Spinal cord (tissue), 9 donors: ENCODE measurements at regions not wholly inside any gene's neighbourhood (a gene's known extent, or its start where the extent isn't known, plus 50 kb on each side); places are given as distances from the start of the nearest gene placed in this dataset.

Experiments
- DNase-seq, 6 donors: peaks; one replicate each; pipeline versions ENCODE4 v3.0.0 to v3.0.0-alpha.2; 2013 to 2015; ENCODE audit warnings: low spot score in 6 of 6, low read depth in 4 of 6
- H3K27ac ChIP-seq: one replicate; pipeline ENCODE4 v1.5.1; 2013; ENCODE audit warnings: low read depth, low read length, control low read depth
- H3K27me3 ChIP-seq: one replicate; pipeline ENCODE4 v1.6.1; 2013; ENCODE audit warnings: low read length; ENCODE audit not compliant: control insufficient read depth, insufficient read depth
- H3K36me3 ChIP-seq: one replicate; pipeline ENCODE4 v1.6.1; 2013; ENCODE audit warnings: low read length; ENCODE audit not compliant: control insufficient read depth, insufficient read depth
- H3K4me1 ChIP-seq: one replicate; pipeline ENCODE4 v1.6.1; 2013; ENCODE audit warnings: low read length; ENCODE audit not compliant: control insufficient read depth, insufficient read depth
- H3K4me3 ChIP-seq: one replicate; pipeline ENCODE4 v1.5.1; 2013; ENCODE audit warnings: low read depth, low read length, control low read depth
- H3K9me3 ChIP-seq: one replicate; pipeline ENCODE4 v1.6.1; 2013; ENCODE audit warnings: low read length; ENCODE audit not compliant: control insufficient read depth, insufficient read depth
- WGBS: methylation state at CpG from one replicate; pipeline ENCODE4 v1.1.5; 2013; ENCODE audit warnings: missing lambda C conversion rate; ENCODE audit not compliant: insufficient coverage; 5-methylcytosine and 5-hydroxymethylcytosine counted together
- donor health status: healthy.

DNA sequence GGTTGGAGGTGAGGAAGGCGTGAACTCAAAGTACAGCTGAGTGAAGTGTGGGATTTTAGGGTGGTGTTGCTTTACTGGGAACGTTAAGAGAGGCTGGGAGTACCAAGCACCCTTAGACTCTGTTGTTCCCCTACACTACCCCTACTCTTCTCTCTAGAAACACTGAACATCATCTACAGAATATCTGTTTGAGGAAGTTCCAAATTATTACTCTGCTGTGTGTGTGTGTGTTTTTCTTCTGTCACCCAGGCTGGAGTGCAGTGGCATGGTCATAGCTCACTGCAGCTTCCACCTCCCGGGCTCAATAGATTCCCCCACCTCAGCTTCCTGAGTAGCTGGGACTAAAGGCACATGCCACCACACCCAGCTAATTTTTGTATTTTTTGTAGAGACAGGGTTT, 76.7 kb upstream of the AP1S2 start:
- DNase-seq, result no peak
- Histone ChIP-seq H3K27ac (no peak overlapping the region), H3K4me3 (no peak overlapping the region), H3K36me3 (no peaks in the 10 kb centered on the region), H3K9me3 (no peaks in the 10 kb centered on the region), H3K4me1 (no peaks in the 10 kb centered on the region), H3K27me3 (peaks cover 32% of the 10 kb centered on the region)
- WGBS, result 80% methylated on average over 1 of the region's 3 CpGs

GRCh38 chrX:15930585-15930984, 76.0 kb upstream of the AP1S2 start:
- Histone ChIP-seq H3K4me1 (no peaks in the 10 kb centered on the region), H3K9me3 (no peaks in the 10 kb centered on the region), H3K36me3 (no peaks in the 10 kb centered on the region), H3K27ac (no peak overlapping the region), H3K27me3 (peaks cover 32% of the 10 kb centered on the region), H3K4me3 (no peak overlapping the region)
- peak in 2 of 6 donors; percentile 19 to 74 for DNase-seq
- no CpG with 5 or more reads among the region's 5 CpGs for WGBS

- H3K36me3 ChIP-seq, result no peaks in the 10 kb centered on the region
- DNase-seq, result no peak
- no peak overlapping the region for H3K4me3 ChIP-seq
- H3K9me3 ChIP-seq, result no peaks in the 10 kb centered on the region
- peaks cover 32% of the 10 kb centered on the region for H3K27me3 ChIP-seq
- WGBS, result 78% methylated on average over 1 of the region's 2 CpGs
- no peak overlapping the region for H3K27ac ChIP-seq
- no peaks in the 10 kb centered on the region for H3K4me1 ChIP-seq
These were observed 74.6 kb upstream of the AP1S2 start for GRCh38 chrX:15929194-15929593.

- no peaks in the 10 kb centered on the region for H3K4me1 ChIP-seq
- H3K27ac ChIP-seq, result no peak overlapping the region
- 75% methylated on average over 1 of the region's 1 CpG for WGBS
- no peak for DNase-seq
- no peaks in the 10 kb centered on the region for H3K9me3 ChIP-seq
- no peaks in the 10 kb centered on the region for H3K36me3 ChIP-seq
- H3K4me3 ChIP-seq, result no peak overlapping the region
- peaks cover 28% of the 10 kb centered on the region for H3K27me3 ChIP-seq
These were observed 72.0 kb upstream of the AP1S2 start for GRCh38 chrX:15926622-15927021.

- no CpG with 5 or more reads among the region's 1 CpG for WGBS
- Histone ChIP-seq H3K4me3 (no peak overlapping the region), H3K36me3 (no peaks in the 10 kb centered on the region), H3K4me1 (no peaks in the 10 kb centered on the region), H3K27me3 (peaks cover 19% of the 10 kb centered on the region), H3K27ac (no peak overlapping the region), H3K9me3 (no peaks in the 10 kb centered on the region)
- no peak for DNase-seq
These were observed 63.4 kb upstream of the AP1S2 start for GRCh38 chrX:15918003-15918402.

GRCh38 chrX:15916704-15917084, 62.1 kb upstream of the AP1S2 start:
- H3K4me1 ChIP-seq, result no peaks in the 10 kb centered on the region
- WGBS, result 33% methylated on average over 2 of the region's 4 CpGs
- H3K27me3 ChIP-seq, result peaks cover 20% of the 10 kb centered on the region
- H3K4me3 ChIP-seq, result no peak overlapping the region
- H3K9me3 ChIP-seq, result no peaks in the 10 kb centered on the region
- no peak for DNase-seq
- no peak overlapping the region for H3K27ac ChIP-seq
- H3K36me3 ChIP-seq, result no peaks in the 10 kb centered on the region

DNA sequence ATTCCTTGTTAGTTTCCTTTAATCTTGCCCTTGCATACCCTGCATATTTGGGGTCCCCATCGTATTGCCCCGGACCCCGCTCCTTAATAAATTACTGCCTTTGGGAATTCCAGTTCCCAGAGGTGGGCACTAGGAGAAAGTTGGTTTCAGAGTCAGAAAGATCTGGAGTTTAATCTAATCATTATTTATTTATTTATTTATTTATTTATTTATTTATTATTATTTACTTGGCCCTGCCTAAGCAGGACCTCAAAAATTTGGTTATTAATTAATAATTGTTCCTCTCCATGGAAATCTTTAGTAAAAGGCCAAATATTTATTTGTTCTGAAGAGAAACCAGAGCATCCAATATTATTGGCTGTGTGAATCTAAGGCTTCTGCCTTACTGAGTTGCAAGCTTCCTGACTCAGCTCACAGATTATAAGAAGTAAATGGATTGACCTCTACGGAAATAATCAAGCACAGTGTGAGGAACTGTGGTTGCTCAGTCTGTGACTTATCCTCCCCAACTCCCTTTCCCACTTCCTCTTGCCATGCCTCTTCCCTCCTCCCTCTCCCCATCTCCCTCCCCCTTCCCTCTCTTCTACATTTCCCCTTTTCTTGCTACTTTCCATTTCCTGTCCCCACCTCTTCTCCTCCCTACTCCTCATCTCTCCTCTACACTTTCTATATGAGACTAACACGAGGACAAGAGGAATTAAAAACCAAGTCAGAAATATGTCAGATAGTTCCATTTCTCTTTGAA, 61.5 kb upstream of the AP1S2 start:
- peaks cover 21% of the 10 kb centered on the region for H3K27me3 ChIP-seq
- 30% methylated on average over 2 of the region's 5 CpGs for WGBS

DNA sequence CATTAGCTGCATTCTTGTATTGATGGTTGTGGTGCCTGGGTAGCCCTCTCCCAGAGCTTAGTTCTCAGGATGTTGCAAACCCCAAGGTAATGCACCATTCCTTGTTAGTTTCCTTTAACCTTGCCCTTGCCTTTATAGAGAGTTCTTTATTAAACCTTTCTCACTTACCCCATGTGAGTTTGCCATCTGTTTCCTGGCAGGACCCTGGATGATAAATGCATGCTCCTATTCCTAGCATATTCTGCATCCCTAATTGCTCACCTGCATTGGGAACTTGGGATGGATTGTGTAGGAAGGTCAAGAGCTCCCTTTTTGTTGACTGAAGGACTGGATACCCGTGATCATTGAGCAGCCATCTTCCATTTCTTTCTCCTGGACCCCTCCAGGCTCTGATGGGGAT, 59.9 kb upstream of the AP1S2 start:
- H3K4me3 ChIP-seq, result no peak overlapping the region
- peak in 1 of 6 donors; percentile 8 for DNase-seq
- no peaks in the 10 kb centered on the region for H3K9me3 ChIP-seq
- no peaks in the 10 kb centered on the region for H3K4me1 ChIP-seq
- H3K27me3 ChIP-seq, result peaks cover 24% of the 10 kb centered on the region
- no peak overlapping the region for H3K27ac ChIP-seq
- no peaks in the 10 kb centered on the region for H3K36me3 ChIP-seq
- WGBS, result 100% methylated on average over 1 of the region's 1 CpG

More for the DNA sequence above, 61.5 kb upstream of the AP1S2 start:
- Histone ChIP-seq H3K4me3 (no peak overlapping the region), H3K27ac (no peak overlapping the region), H3K36me3 (no peaks in the 10 kb centered on the region), H3K4me1 (no peaks in the 10 kb centered on the region), H3K9me3 (no peaks in the 10 kb centered on the region)
- DNase-seq, result no peak

- WGBS, result no CpG with 5 or more reads among the region's 1 CpG
- DNase-seq, result peak in 2 of 6 donors; percentile 14 to 44
- peaks cover 21% of the 10 kb centered on the region for H3K27me3 ChIP-seq
- peaks cover 4% of the 10 kb centered on the region for H3K4me1 ChIP-seq
- no peak overlapping the region for H3K27ac ChIP-seq
- H3K9me3 ChIP-seq, result no peaks in the 10 kb centered on the region
- no peak overlapping the region for H3K4me3 ChIP-seq
- no peaks in the 10 kb centered on the region for H3K36me3 ChIP-seq
These were observed 58.5 kb upstream of the AP1S2 start for GRCh38 chrX:15913146-15913545.

DNA sequence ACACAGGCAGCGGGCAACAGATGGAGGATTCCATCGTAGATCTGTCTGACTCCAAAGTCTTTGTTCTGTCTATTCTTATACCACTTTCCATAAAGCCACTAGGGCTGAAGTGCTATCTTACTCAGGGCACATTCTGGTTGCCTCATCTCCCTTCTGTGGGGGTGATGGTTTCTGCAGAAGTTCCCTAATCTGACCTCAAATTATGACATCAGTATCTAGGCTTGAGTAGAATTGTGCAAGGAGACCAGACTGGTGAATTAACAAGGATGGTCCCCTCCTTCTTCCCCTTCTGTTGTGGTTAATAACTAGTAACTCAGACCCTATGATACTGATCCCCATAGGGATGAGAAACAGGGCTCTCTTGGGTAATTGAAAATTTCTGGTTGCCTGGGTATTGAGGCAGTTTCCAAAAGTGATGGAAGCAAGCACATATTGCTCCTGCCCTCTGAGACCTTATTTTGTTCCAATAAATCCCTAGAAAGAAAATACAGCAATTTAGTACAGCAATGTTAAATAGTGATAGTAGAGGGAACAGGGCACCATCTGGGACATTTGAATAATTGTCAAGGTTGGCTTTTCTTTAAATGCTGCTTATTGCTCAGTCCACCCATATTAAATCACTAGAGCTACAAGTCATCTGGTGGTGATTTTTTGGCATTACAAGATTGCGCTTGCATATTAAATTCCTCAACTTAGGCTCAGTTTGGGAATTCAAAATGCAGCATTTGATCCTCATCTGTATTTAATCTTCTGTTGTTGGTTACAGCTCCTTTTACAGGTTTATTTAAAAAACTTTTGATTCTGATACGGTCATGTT, 57.3 kb upstream of the AP1S2 start:
- H3K4me3 ChIP-seq, result no peak overlapping the region
- no peaks in the 10 kb centered on the region for H3K9me3 ChIP-seq
- peaks cover 17% of the 10 kb centered on the region for H3K27me3 ChIP-seq
- H3K4me1 ChIP-seq, result peaks cover 8% of the 10 kb centered on the region
- WGBS, result no CpG with 5 or more reads among the region's 4 CpGs
- no peak overlapping the region for H3K27ac ChIP-seq
- no peaks in the 10 kb centered on the region for H3K36me3 ChIP-seq
- peak in 1 of 6 donors; percentile 8 for DNase-seq
